Caco-2 (cell line): ENCODE measurements at regions not wholly inside any gene's neighbourhood (a gene's known extent, or its start where the extent isn't known, plus 50 kb on each side); places are given as distances from the start of the nearest gene placed in this dataset.

Experiments
- BruUV-seq: library from RNA; stranded (reverse); fragments of 400-500 nt; replicated peaks from 2 replicates; lab custom pipeline; 2021; lab: Mats Ljungman, UMichigan
- CTCF ChIA-PET: fragments of 300-600 bp; sonication (Branson Sonifier 250); formaldehyde crosslinking; loops from one replicate; lab custom pipeline; 2022; ENCODE audit warnings: antibody characterized with exemption; lab: Charles Lee
- POLR2A ChIA-PET: fragments of 300-600 bp; sonication (Branson Sonifier 250); formaldehyde crosslinking; loops from one replicate; lab custom pipeline; 2022; ENCODE audit warnings: antibody characterized with exemption; lab: Charles Lee
- DNase-seq, 2 experiments: peaks; one replicate each; pipeline versions ENCODE4 v3.0.0 to v3.0.0-alpha.2; 2020 to 2022
- H3K27me3 ChIP-seq: replicated peaks from 2 replicates; pipeline ENCODE4 v1.6.0; 2011; ENCODE audit warnings: low read length; ENCODE audit not compliant: control insufficient read depth, insufficient read depth
- H3K36me3 ChIP-seq: 2 replicates; pipeline ENCODE4 v1.5.1; 2011; ENCODE audit warnings: low read length; ENCODE audit not compliant: control insufficient read depth, insufficient read depth
- H3K4me1 ChIP-seq: fragments of 250-450 bp; sonication (Bioruptor Pico); 2 replicates; pipeline ENCODE4 v1.5.1; 2020; ENCODE audit warnings: mild to moderate bottlenecking
- H3K4me3 ChIP-seq: 2 replicates; pipeline ENCODE4 v1.5.1; 2011; ENCODE audit warnings: low read depth, mild to moderate bottlenecking, control low read depth, low read length
- H3K9me3 ChIP-seq: fragments of 250-450 bp; sonication (Bioruptor Pico); 2 replicates; pipeline ENCODE4 v1.5.1; 2020; ENCODE audit warnings: mild to moderate bottlenecking, moderate library complexity
- H3K27ac Mint-ChIP-seq: one replicate; pipeline ENCODE4 v1.8.0; 2022; ENCODE audit warnings: mixed read lengths; ENCODE audit not compliant: unreplicated experiment
- H3K27me3 Mint-ChIP-seq: one replicate; pipeline ENCODE4 v1.8.0; 2022; ENCODE audit warnings: mixed read lengths; ENCODE audit not compliant: insufficient read depth, unreplicated experiment
- H3K36me3 Mint-ChIP-seq: one replicate; pipeline ENCODE4 v1.8.0; 2022; ENCODE audit warnings: mild to moderate bottlenecking, mixed read lengths; ENCODE audit not compliant: insufficient read depth, unreplicated experiment
- H3K4me1 Mint-ChIP-seq: one replicate; pipeline ENCODE4 v1.8.0; 2022; ENCODE audit warnings: low read depth, mixed read lengths; ENCODE audit not compliant: unreplicated experiment
- H3K4me3 Mint-ChIP-seq: one replicate; pipeline ENCODE4 v1.8.0; 2022; ENCODE audit warnings: mild to moderate bottlenecking, moderate library complexity, mixed read lengths; ENCODE audit not compliant: unreplicated experiment
- H3K9me3 Mint-ChIP-seq: one replicate; pipeline ENCODE4 v1.8.0; 2022; ENCODE audit warnings: mixed read lengths; ENCODE audit not compliant: unreplicated experiment
- CTCF ChIP-seq, 2 experiments: fragments of 200-600 bp in 1 of 2; IDR thresholded peaks; 1 replicate in 1 of 2; 2 replicates in 1 of 2; pipeline versions ENCODE4 v1.5.1 to v1.8.0; 2011 to 2022; ENCODE audit warnings: antibody characterized with exemption in 1 of 2, control low read depth in 1 of 2, inconsistent platforms in 1 of 2, low read depth in 1 of 2, low read length in 1 of 2, mild to moderate bottlenecking in 1 of 2, moderate library complexity in 1 of 2; ENCODE audit not compliant: insufficient read depth in 1 of 2, severe bottlenecking in 1 of 2, unreplicated experiment in 1 of 2
- intact Hi-C: fragments of 100-400 bp; cut with micrococcal nuclease; formaldehyde crosslinking; loops from one replicate; pipeline ENCODE4 v1.10.0; 2022; ENCODE audit not compliant: unreplicated experiment

DNA sequence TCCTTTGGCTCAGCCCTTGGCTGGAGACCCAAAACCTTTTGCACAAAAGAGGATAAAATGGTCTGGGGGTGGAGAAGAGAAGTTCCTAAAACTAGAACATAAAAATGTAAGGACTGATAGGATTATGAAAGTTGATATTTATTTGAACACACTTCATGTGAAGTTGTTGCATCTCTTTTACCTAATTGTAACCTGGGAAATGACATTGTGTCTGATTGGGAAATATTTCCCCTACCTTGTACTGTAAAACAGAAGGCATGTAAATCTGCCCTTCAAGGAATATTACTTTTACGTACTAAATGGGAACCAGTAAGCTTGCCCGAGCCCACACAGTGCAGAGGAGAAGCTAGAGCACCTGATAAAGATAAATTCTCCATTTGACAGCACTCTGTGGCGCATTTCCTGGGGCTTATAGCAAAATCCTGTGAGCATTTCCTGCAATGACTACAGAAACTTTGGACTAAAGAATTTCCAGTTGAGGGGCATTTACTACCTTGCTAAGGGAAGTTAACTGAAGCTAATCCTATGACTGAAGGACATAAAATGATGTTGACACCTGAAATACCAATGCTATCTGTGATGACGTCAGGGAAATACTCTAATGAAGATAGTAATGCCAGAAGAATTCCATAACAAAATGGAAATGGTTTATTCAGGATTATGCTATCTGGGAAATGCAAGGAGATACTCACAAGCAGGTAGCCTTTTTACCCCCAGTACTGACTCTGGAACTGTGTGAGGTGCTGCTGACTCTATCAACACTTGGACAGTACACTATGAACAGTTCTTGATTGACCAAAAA is 78.3 kb upstream of the LIFR start:
- DNase-seq: peak; percentile 67 to 73
- Histone ChIP-seq H3K36me3 (no peaks in the 10 kb centered on the region), H3K4me1 (peaks cover 57% of the 10 kb centered on the region), H3K9me3 (peaks cover 21% of the 10 kb centered on the region), H3K4me3 (no peak overlapping the region), H3K27me3 (no peaks in the 10 kb centered on the region)
- no peak for TF ChIP-seq CTCF (IDR thresholded peaks at IDR 0.05; ENCODE audit: insufficient read depth in 1 of 2, low read depth in 1 of 2, low read length in 1 of 2, severe bottlenecking in 1 of 2, unreplicated experiment in 1 of 2)
- peaks cover 26% of the 10 kb centered on the region for H3K36me3 Mint-ChIP-seq
- H3K4me1 Mint-ChIP-seq: peaks cover 39% of the 10 kb centered on the region
- intact Hi-C loops: loop anchor here (1.0 to 5.0 kb wide), 3 partner anchors 26 to 38 kb away; no protein-coding TSS in a partner anchor
- TSS peak; percentile 91 for BruUV-seq
- no peak overlapping the region for H3K4me3 Mint-ChIP-seq
- H3K27me3 Mint-ChIP-seq: no peaks in the 10 kb centered on the region
- ChIA-PET POLR2A (interaction anchor here (0.9 to 1.3 kb wide), 2 partner anchors 26 to 36 kb away, joined by 6 to 8 read pairs; no protein-coding TSS in a partner anchor), CTCF (interaction anchor here (0.6 to 1.3 kb wide), 3 partner anchors 175 to 546 kb away, joined by 3 to 6 read pairs (median 4); no protein-coding TSS in a partner anchor)
- peaks cover 40% of the 10 kb centered on the region for H3K9me3 Mint-ChIP-seq
- peak overlapping the region; percentile 51 for H3K27ac Mint-ChIP-seq

- intact Hi-C loops: loop anchor here (5.0 kb wide), 1 partner anchor 36 kb away; no protein-coding TSS in a partner anchor
- H3K27ac Mint-ChIP-seq: peak overlapping the region; percentile 37
- H3K27me3 Mint-ChIP-seq: no peaks in the 10 kb centered on the region
- Histone ChIP-seq H3K27me3 (no peaks in the 10 kb centered on the region), H3K36me3 (no peaks in the 10 kb centered on the region), H3K9me3 (peaks cover 19% of the 10 kb centered on the region), H3K4me3 (no peak overlapping the region), H3K4me1 (peaks cover 69% of the 10 kb centered on the region)
- peaks cover 28% of the 10 kb centered on the region for H3K9me3 Mint-ChIP-seq
- H3K36me3 Mint-ChIP-seq: peaks cover 23% of the 10 kb centered on the region
- peak overlapping the region; percentile 1 for H3K4me3 Mint-ChIP-seq
- H3K4me1 Mint-ChIP-seq: peaks cover 45% of the 10 kb centered on the region
- CTCF ChIA-PET: interaction anchor here (0.6 kb wide), 1 partner anchor 49 kb away, joined by 3 read pairs; no protein-coding TSS in a partner anchor
- DNase-seq: peak; percentile 42 to 69
- no peak for TF ChIP-seq CTCF (IDR thresholded peaks at IDR 0.05; ENCODE audit: insufficient read depth in 1 of 2, low read depth in 1 of 2, low read length in 1 of 2, severe bottlenecking in 1 of 2, unreplicated experiment in 1 of 2)
- BruUV-seq: no TSS peak
- POLR2A ChIA-PET: no interaction called here
Measured at GRCh38 chr5:38636626-38637025, 80.2 kb upstream of the LIFR start.

- no peaks in the 10 kb centered on the region for H3K36me3 ChIP-seq
- no peak for TF ChIP-seq CTCF (IDR thresholded peaks at IDR 0.05; ENCODE audit: insufficient read depth in 1 of 2, low read depth in 1 of 2, low read length in 1 of 2, severe bottlenecking in 1 of 2, unreplicated experiment in 1 of 2)
- Mint-ChIP-seq H3K27me3 (no peaks in the 10 kb centered on the region), H3K4me3 (no peak overlapping the region), H3K27ac (peak overlapping the region; percentile 74), H3K36me3 (peaks cover 11% of the 10 kb centered on the region), H3K9me3 (peaks cover 18% of the 10 kb centered on the region), H3K4me1 (peaks cover 50% of the 10 kb centered on the region)
- no peak for DNase-seq
- intact Hi-C loops: loop anchor here (5.0 kb wide), 1 partner anchor 34 kb away; no protein-coding TSS in a partner anchor
- BruUV-seq: no TSS peak
- POLR2A ChIA-PET: no interaction called here
- H3K4me3 ChIP-seq: no peak overlapping the region
- H3K9me3 ChIP-seq: peaks cover 4% of the 10 kb centered on the region; the same call in 1 of the 2 replicates
- CTCF ChIA-PET: interaction anchor here (1.4 kb wide), 1 partner anchor 197 kb away, joined by 8 read pairs; no protein-coding TSS in a partner anchor
- H3K4me1 ChIP-seq: peaks cover 75% of the 10 kb centered on the region
- no peaks in the 10 kb centered on the region for H3K27me3 ChIP-seq
Measured at GRCh38 chr5:38638656-38639055, 82.2 kb upstream of the LIFR start.
